Sigmoid colon (tissue), 4 donors: ENCODE measurements at regions not wholly inside any gene's neighbourhood (a gene's known extent, or its start where the extent isn't known, plus 50 kb on each side); places are given as distances from the start of the nearest gene placed in this dataset.

Source experiments
- EP300 ChIP-seq, 4 donors: sonication (generic); formaldehyde crosslinking; IDR thresholded peaks; one replicate each; pipeline ENCODE4 v1.6.1; 2017; ENCODE audit warnings: antibody characterized with exemption in 4 of 4
- POLR2A ChIP-seq, 2 donors: fragments of 450-650 bp; IDR thresholded peaks; one replicate each; pipeline ENCODE4 v1.6.1; 2016; ENCODE audit warnings: antibody characterized with exemption in 2 of 2, mild to moderate bottlenecking in 2 of 2, moderate library complexity in 2 of 2
- POLR2AphosphoS5 ChIP-seq, 4 donors: sonication (generic); formaldehyde crosslinking; IDR thresholded peaks; one replicate each; pipeline ENCODE4 v1.6.1; 2017; ENCODE audit warnings: antibody characterized with exemption in 4 of 4
- TF ChIP-seq, protein P1 (sequence below), 4 experiments: fragments of 450-650 bp in 3 of 4; fragments of 200-600 bp in 1 of 4; IDR thresholded peaks; one replicate each; pipeline ENCODE4 v1.5.1; 2016 to 2019; ENCODE audit warnings: antibody characterized with exemption in 4 of 4, mild to moderate bottlenecking in 3 of 4, moderate library complexity in 2 of 4

DNA sequence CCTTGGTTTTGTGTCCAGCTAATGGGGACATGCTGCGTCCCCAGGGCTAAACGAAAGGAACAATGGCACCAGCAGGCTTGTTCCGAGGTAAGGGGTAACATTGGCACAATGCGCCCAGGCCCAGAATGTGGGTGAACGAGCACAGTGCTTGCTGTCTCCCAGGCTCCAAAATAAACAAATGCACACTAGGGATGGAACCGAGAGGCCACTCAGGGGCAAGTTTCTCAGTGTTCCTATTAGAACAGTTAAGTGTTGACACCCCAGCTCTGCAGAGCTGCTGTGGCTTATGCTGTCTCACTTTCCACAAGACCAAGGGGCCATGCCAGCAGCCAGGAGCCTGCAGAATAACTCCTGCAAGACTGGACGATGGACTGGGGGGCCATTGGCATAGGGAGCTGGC lies 492.4 kb downstream of the GADD45G start:
- TF ChIP-seq, protein P1, sequence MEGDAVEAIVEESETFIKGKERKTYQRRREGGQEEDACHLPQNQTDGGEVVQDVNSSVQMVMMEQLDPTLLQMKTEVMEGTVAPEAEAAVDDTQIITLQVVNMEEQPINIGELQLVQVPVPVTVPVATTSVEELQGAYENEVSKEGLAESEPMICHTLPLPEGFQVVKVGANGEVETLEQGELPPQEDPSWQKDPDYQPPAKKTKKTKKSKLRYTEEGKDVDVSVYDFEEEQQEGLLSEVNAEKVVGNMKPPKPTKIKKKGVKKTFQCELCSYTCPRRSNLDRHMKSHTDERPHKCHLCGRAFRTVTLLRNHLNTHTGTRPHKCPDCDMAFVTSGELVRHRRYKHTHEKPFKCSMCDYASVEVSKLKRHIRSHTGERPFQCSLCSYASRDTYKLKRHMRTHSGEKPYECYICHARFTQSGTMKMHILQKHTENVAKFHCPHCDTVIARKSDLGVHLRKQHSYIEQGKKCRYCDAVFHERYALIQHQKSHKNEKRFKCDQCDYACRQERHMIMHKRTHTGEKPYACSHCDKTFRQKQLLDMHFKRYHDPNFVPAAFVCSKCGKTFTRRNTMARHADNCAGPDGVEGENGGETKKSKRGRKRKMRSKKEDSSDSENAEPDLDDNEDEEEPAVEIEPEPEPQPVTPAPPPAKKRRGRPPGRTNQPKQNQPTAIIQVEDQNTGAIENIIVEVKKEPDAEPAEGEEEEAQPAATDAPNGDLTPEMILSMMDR (IDR thresholded peaks at IDR 0.05), result no peak
- no peak for TF ChIP-seq POLR2A (IDR thresholded peaks at IDR 0.05)
- TF ChIP-seq POLR2AphosphoS5 (IDR thresholded peaks at IDR 0.05), result no peak
- no peak for TF ChIP-seq EP300 (IDR thresholded peaks at IDR 0.05)
